NCI-H2029 treated with DMSO at 0.1 percent for 48 hours (cell line): ENCODE measurements at regions not wholly inside any gene's neighbourhood (a gene's known extent, or its start where the extent isn't known, plus 50 kb on each side); places are given as distances from the start of the nearest gene placed in this dataset.

ENCODE experiments used
- DNase-seq: peaks from one replicate; lab custom pipeline; 2025; lab: John Stamatoyannopoulos, UW

DNA sequence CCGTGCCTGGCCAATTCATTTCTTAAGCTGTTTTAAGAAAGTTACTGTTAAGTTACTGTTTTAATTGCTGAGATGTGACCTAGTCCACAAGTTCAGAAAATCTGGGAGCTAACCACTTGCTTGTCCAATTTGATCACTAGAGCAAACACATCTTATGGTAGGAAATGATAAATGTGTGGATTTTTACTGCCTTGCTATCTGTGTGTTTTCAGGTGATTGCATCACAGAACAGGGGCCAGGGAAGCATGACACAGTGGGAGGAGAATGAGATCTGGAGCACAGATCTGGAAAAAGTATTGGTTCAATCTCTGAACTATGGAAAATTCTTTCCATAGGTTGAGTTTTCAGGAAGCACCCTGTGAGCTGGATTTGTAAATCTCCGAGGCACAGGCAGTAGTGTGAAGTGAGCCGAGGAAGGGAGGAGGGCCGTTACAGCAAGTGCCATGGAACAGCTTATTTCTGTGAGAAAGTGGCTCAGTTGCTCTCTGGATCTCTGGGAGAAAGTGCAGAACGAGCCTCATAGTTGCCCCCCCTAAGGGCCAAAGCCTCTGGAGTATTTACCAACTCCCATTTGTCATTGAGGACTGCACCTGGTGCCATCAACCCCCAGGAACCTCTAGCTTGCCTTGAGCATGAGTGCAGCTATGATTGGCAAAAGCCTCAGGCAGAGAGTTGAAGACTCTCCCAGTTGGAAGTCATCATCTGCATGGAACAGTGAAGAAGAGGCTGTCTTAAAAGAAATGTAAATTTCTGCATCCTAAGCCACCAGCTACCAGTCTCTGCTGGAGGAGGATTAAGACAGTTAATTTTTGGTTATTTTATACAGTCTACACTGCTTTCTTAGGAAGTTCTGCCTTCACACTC lies 161.8 kb upstream of the CLINT1 start:
- no peak for DNase-seq

GRCh38 chr5:158017469-158017868 lies 158.5 kb upstream of the CLINT1 start:
- no peak for DNase-seq

- DNase-seq: no peak
These were observed 155.4 kb upstream of the CLINT1 start for GRCh38 chr5:158014372-158014771.

DNA sequence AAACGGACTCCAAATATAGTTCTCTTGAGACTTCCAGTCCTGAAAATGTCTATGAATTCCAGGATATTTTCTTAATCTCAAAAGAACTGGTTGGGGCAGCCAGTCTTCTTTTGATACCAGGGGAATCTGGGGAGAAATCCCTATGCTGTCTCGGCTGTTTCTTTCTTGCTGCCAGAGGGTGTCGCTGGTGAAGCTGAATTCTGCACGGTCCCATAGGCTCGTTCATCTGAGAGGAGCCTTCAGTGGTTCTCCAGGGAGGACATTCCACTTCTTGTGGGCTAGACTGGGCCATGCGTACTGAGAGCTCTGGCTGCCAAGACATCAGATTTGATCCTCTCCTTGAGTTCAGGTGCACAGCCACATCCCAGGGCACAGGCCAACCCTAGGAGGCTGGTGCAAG lies 155.0 kb upstream of the CLINT1 start:
- no peak for DNase-seq

DNA sequence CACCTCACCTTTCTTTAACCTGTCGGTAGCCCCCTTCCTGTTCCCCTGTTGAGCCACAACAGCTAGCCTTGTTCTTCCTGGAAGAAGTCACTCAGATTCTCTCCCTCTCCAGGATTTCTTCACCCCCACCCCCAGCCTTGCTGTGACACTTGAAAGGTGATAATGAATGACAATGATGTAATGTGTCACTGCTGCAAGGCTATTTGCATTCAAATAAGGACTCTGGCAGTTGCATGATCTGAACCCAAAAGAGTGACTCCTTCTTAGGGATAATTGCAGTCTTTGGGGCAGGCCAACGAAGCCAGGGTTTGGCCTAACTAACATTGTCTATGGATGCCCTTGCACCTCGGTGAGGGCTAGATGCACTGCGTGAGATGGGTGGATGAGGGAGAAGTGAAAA lies 154.4 kb upstream of the CLINT1 start:
- no peak for DNase-seq

- no peak for DNase-seq
These were observed 152.5 kb upstream of the CLINT1 start for GRCh38 chr5:158011422-158011821.

DNA sequence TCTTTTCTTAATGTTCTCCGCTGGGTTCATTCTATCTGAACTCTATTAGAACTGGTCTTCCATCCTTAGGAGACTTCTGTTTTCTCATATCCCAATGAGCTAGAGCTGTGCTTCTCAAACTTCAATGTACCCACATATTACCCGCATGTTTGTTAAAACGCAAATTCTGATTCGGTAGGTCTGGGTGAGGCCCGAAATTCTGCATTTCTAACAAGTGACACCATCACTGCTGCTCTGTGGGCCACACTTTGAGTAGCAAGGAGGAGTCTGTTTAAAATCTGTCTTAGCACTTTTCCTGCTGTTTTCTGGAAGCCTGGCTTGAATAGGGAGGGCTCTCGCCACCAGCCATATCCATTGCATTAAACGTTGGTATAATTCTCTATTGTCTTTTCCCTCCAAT lies 151.9 kb upstream of the CLINT1 start:
- no peak for DNase-seq

DNA sequence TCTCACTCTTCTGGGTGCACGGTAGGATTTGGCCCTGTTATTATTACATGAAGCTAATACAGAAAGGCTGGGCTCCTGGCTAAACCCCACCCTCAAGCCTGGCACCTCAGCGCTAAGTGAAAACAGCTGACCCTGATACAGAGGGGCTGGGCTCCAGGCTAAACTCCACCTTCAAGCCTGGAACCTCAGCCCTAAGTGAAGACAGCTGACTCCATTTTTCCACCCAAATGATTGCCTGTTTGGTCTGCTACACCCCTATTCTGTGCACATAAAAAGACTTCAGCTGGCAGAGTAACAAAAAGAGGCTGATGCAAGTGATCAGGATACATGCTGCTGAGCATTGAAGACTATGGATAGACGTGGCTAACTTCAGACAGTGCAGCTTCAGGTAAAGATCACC lies 148.4 kb upstream of the CLINT1 start:
- no peak for DNase-seq

GRCh38 chr5:157999696-158000095 lies 140.8 kb upstream of the CLINT1 start:
- DNase-seq: no peak

- no peak for DNase-seq
These were observed 139.1 kb upstream of the CLINT1 start for GRCh38 chr5:157997991-157998504.

- peak; percentile 22 for DNase-seq
These were observed 136.1 kb upstream of the CLINT1 start for GRCh38 chr5:157994906-157995519.

GRCh38 chr5:157993986-157994691 lies 135.2 kb upstream of the CLINT1 start:
- DNase-seq: no peak

DNA sequence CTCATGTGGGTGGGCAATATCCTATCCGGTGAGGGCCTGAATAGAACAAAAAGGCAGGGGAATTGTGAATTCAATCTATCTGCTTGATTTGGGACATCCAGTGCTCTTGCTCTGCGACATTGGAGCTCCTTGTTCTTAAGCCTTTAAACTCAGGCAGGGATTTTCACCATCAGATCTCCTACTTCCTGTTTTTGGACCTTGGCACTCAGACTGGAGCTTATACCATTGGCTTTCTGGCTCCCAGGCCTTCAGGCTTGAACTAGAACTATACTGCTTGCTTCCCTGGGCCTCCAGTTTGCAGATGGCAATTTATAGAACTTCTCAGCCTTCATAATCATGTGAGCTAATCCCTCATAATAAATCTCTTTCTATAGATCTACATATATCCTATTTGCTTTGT lies 134.3 kb upstream of the CLINT1 start:
- no peak for DNase-seq

DNA sequence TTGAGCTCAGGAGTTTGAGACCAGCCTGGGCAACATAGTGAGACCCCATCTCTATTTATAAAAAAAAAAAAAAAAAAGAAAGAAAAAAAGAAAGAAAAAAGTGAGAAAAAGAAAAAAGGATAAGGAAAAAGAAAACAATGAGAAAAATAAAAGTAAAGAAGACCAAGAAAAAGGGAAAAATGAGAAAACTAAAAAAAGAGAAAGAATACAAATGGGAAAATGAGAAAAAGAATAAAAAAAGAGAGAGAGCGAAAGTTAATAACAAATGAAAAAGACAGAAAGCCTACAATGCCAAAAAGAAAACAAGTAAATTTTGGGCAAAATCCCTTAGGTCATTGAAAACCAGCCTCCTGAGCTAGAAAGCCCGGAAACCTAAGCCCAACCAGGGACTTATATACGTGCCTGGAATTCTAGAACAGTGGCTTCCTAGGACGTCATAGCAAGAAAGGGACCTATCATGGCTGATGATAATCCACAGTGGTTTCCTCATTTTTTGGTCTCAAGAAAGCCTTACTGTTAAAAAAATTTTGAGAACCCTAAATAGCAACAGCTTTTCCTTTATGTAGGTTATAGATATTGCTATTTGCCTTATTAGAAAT lies 131.7 kb upstream of the CLINT1 start:
- DNase-seq: no peak

- DNase-seq: no peak
These were observed 130.4 kb upstream of the CLINT1 start for GRCh38 chr5:157989296-157989695.

DNA sequence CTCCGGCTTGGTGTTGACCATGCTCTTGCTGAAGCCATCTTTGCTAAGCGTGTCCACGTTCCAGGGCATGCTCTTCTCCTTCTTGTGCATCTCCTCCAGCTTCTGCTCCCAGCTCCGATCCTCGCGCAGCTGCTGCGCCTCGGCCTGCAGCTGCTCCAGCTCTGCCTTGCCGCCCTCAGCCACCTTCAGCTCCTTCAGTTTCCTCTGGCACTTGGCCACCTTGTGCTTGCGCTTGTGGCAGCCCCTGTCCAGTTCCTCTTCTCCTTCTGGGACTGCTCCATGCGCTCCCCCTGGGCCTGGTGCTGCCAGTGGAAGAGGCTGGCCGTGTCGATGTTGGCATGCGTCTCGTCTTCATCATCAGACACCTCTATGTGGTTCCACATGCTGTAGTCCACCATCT lies 128.3 kb upstream of the CLINT1 start:
- peak; percentile 12 for DNase-seq

DNA sequence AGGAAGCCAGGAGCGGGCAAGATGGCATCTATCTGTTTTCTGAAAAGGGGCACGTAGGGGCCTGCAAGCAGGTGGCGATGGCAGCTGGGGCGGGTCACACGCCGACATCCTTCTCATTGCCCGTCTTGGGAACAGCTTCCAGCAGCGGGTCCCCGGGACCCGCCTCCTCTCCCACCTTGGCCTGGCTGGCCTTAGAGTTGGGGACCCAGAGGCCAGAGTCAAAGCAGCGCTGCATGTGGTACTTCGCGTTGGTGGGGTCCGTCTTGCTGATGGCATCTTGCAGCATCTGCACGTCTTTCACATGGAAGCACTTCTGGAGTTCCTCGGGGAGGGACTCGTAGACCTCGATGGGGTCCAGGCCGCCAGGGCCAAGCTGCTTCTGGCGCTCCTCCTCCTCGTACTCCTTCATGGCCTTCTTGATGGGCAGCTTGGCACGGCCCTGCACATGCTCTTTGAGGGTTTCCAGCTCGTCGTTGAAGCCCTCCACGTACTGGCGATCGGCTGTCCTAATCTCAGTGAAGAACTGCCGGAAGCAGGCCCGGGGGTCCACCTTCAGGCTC lies 127.6 kb upstream of the CLINT1 start:
- DNase-seq: no peak

- DNase-seq: no peak
These were observed 125.7 kb upstream of the CLINT1 start for GRCh38 chr5:157984611-157985010.

- no peak for DNase-seq
These were observed 125.1 kb upstream of the CLINT1 start for GRCh38 chr5:157983906-157984551.

- no peak for DNase-seq
These were observed 119.1 kb upstream of the CLINT1 start for GRCh38 chr5:157978061-157978460.

DNA sequence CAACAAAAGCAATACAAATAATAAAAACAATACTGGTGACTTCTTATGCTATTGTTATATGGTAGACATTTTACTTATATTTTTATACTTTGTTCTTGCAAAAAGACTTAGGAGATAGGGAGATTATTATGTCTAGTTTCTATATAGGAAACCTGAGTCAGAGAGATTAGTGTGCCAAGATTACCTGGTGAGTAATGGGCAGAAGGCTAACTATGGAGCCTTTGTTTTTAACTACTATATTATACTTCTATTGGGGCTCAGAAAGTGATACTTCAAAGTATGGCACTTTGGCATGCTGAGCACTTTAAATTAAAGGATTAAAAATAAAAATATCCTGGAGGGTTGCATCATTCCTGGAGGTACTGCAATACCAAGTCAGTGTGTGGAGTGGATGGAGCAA lies 117.5 kb upstream of the CLINT1 start:
- no peak for DNase-seq

DNA sequence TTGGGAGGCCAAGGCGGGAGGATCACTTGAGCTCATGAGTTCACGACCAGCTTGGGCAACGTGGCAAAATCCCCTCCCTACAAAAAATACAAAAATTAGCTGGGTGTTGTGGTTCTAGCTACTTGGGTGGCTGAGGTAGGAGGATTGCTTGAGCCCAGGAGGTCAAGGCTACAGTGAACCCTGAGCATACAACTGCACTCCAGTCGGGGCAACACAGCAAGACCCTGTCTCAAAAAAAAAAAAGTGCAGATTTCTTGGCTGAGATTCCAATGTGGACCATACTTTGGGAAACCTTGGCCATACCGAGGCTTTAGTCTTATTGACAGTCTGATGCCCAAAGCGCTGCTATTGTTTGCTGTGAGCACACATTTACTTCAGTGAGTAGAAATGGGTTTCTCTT lies 113.6 kb upstream of the CLINT1 start:
- no peak for DNase-seq
